ENCODE measurements at regions not wholly inside any gene's neighbourhood (a gene's known extent, or its start where the extent isn't known, plus 50 kb on each side); places are given as distances from the start of the nearest gene placed in this dataset.

DNA sequence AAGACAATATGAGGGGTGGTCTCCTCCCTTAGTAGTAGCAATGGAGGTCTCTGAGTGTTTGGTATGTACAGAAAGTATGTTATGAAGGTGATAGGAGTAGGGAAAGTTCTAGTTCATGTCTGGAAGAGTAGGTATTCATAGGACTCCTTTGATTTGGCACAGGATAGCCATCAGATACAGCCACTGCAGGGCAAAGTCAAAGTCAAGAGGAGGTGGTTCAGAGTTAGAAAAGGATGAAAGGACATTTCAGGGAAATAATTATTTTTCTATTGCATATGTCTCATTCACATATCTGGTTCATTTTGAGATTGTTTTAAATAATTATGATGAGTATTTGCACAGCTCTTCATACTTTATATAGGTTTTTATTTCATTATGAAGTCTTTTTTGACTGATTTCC, 381.1 kb downstream of the MFSD1 start:
- no peak overlapping the region for H2AFZ ChIP-seq (ENCODE audit: control insufficient read depth, low read length)
- no peaks in the 10 kb centered on the region for H3K9me1 ChIP-seq (ENCODE audit: control insufficient read depth, extremely low read depth, insufficient read depth, low read length)
- no peak overlapping the region for H3K4me2 ChIP-seq (ENCODE audit: control insufficient read depth, extremely low read depth, insufficient read depth, low read depth, low read length)
- H3K79me2 ChIP-seq (ENCODE audit: control insufficient read depth, insufficient read depth, low read length) = no peaks in the 10 kb centered on the region
- no peaks in the 10 kb centered on the region for H3K27me3 ChIP-seq (ENCODE audit: control insufficient read depth, extremely low read depth, insufficient read depth, low read length)
- no peak for DNase-seq (ENCODE audit: low read depth, low spot score)
- no peaks in the 10 kb centered on the region for H3K36me3 ChIP-seq (ENCODE audit: control insufficient read depth in 2 of 2, extremely low read depth in 1 of 2, insufficient read depth in 2 of 2, low read length in 2 of 2)
- no peaks in the 10 kb centered on the region for H3K4me1 ChIP-seq (ENCODE audit: control insufficient read depth, extremely low read depth, insufficient read depth, low read length)
- H3K9me3 ChIP-seq (ENCODE audit: control insufficient read depth, low read depth, low read length) = no peaks in the 10 kb centered on the region
- no peak overlapping the region for H3K9ac ChIP-seq (ENCODE audit: control insufficient read depth, extremely low read depth, insufficient read depth, low read length)
- dilution Hi-C loops (cut with MboI; ENCODE audit: extremely low pct_ligation_motif_present, low sequenced_read_pairs) = no loop called here
- no peak overlapping the region for H3K4me3 ChIP-seq (ENCODE audit: control insufficient read depth in 2 of 3, extremely low read depth in 1 of 3, insufficient read depth in 2 of 3, low read depth in 1 of 3, low read length in 3 of 3)
- H4K20me1 ChIP-seq (ENCODE audit: control insufficient read depth, extremely low read depth, insufficient read depth, low read length) = no peaks in the 10 kb centered on the region
- TF ChIP-seq EZH2 (IDR thresholded peaks at IDR 0.05; ENCODE audit: low read length) (no peak), CTCF (optimal IDR thresholded peaks at IDR 0.05 in 1 of 3, IDR thresholded peaks at IDR 0.05 in 1 of 3, conservative IDR thresholded peaks at IDR 0.05 in 1 of 3; ENCODE audit: extremely low read depth in 1 of 3, insufficient read depth in 2 of 3, low read length in 3 of 3) (no peak)
- no peak overlapping the region for H3K27ac ChIP-seq (ENCODE audit: control insufficient read depth, insufficient read depth, low read length)
- FAIRE-seq = no peak

GRCh38 chr3:159185443-159186050, 383.7 kb downstream of the MFSD1 start:
- Histone ChIP-seq H3K79me2 (ENCODE audit: control insufficient read depth, insufficient read depth, low read length) (no peaks in the 10 kb centered on the region), H3K9ac (ENCODE audit: control insufficient read depth, extremely low read depth, insufficient read depth, low read length) (no peak overlapping the region), H3K27ac (ENCODE audit: control insufficient read depth, insufficient read depth, low read length) (no peak overlapping the region), H3K27me3 (ENCODE audit: control insufficient read depth, extremely low read depth, insufficient read depth, low read length) (no peaks in the 10 kb centered on the region), H3K9me1 (ENCODE audit: control insufficient read depth, extremely low read depth, insufficient read depth, low read length) (no peaks in the 10 kb centered on the region), H3K36me3 (ENCODE audit: control insufficient read depth in 2 of 2, extremely low read depth in 1 of 2, insufficient read depth in 2 of 2, low read length in 2 of 2) (no peaks in the 10 kb centered on the region), H4K20me1 (ENCODE audit: control insufficient read depth, extremely low read depth, insufficient read depth, low read length) (no peaks in the 10 kb centered on the region), H3K4me1 (ENCODE audit: control insufficient read depth, extremely low read depth, insufficient read depth, low read length) (no peaks in the 10 kb centered on the region), H3K9me3 (ENCODE audit: control insufficient read depth, low read depth, low read length) (no peaks in the 10 kb centered on the region), H3K4me3 (ENCODE audit: control insufficient read depth in 2 of 3, extremely low read depth in 1 of 3, insufficient read depth in 2 of 3, low read depth in 1 of 3, low read length in 3 of 3) (no peak overlapping the region), H2AFZ (ENCODE audit: control insufficient read depth, low read length) (no peak overlapping the region), H3K4me2 (ENCODE audit: control insufficient read depth, extremely low read depth, insufficient read depth, low read depth, low read length) (no peak overlapping the region)
- DNase-seq (ENCODE audit: low read depth, low spot score) (no peak), FAIRE-seq (no peak)
- no peak for TF ChIP-seq EZH2 (IDR thresholded peaks at IDR 0.05; ENCODE audit: low read length)
- TF ChIP-seq CTCF (optimal IDR thresholded peaks at IDR 0.05 in 1 of 3, IDR thresholded peaks at IDR 0.05 in 1 of 3, conservative IDR thresholded peaks at IDR 0.05 in 1 of 3; ENCODE audit: extremely low read depth in 1 of 3, insufficient read depth in 2 of 3, low read length in 3 of 3) = no peak
- dilution Hi-C loops (cut with MboI; ENCODE audit: extremely low pct_ligation_motif_present, low sequenced_read_pairs) = no loop called here
